ENCODE measurements at regions not wholly inside any gene's neighbourhood (a gene's known extent, or its start where the extent isn't known, plus 50 kb on each side); places are given as distances from the start of the nearest gene placed in this dataset.

- TF ChIP-seq, protein P1, sequence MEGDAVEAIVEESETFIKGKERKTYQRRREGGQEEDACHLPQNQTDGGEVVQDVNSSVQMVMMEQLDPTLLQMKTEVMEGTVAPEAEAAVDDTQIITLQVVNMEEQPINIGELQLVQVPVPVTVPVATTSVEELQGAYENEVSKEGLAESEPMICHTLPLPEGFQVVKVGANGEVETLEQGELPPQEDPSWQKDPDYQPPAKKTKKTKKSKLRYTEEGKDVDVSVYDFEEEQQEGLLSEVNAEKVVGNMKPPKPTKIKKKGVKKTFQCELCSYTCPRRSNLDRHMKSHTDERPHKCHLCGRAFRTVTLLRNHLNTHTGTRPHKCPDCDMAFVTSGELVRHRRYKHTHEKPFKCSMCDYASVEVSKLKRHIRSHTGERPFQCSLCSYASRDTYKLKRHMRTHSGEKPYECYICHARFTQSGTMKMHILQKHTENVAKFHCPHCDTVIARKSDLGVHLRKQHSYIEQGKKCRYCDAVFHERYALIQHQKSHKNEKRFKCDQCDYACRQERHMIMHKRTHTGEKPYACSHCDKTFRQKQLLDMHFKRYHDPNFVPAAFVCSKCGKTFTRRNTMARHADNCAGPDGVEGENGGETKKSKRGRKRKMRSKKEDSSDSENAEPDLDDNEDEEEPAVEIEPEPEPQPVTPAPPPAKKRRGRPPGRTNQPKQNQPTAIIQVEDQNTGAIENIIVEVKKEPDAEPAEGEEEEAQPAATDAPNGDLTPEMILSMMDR (IDR thresholded peaks at IDR 0.05; ENCODE audit: insufficient read depth, low read length, poor library complexity, severe bottlenecking), result no peak
- TF ChIP-seq EZH2phosphoT487 (conservative IDR thresholded peaks at IDR 0.05; ENCODE audit: low read length), result no peak
Observed at GRCh38 chr5:155772009-155772662, 554.8 kb upstream of the SGCD start.
